ENCODE measurements at regions not wholly inside any gene's neighbourhood (a gene's known extent, or its start where the extent isn't known, plus 50 kb on each side); places are given as distances from the start of the nearest gene placed in this dataset.

DNA sequence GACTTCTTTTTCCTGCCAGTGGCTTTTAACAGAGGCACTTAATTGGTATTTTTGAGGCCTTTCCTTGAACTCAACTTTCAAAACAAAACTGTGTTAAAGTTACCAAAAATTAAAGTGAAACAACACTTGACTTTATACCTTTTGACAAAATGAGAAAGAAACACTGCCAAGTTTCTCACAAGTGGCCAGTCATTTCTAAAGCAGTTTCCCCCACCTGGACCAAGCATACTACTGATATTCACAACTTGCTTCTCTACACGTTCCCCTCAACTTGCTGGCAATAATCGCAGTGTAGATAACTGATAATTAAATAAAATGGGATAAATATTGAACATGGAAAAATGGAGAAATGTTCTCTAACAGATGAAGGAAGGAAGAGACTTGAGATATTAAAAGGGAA lies 135.7 kb downstream of the TLR4 start:
- TF ChIP-seq ZNF274 (IDR thresholded peaks at IDR 0.05; ENCODE audit: low read depth, low read length) (no peak), YY1 (IDR thresholded peaks at IDR 0.05; ENCODE audit: insufficient read depth, insufficient read length) (no peak)
